Vagina (tissue), 2 donors: ENCODE measurements at regions not wholly inside any gene's neighbourhood (a gene's known extent, or its start where the extent isn't known, plus 50 kb on each side); places are given as distances from the start of the nearest gene placed in this dataset.

Experiments used
- CTCF ChIP-seq, 3 experiments: fragments of 450-650 bp in 2 of 3; fragments of 200-600 bp in 1 of 3; sonication (generic) in 1 of 3; IDR thresholded peaks; one replicate each; pipeline ENCODE4 v1.5.1; 2017 to 2019; ENCODE audit warnings: antibody characterized with exemption in 3 of 3, mild to moderate bottlenecking in 2 of 3, moderate library complexity in 2 of 3
- POLR2A ChIP-seq, 2 donors: fragments of 450-650 bp; IDR thresholded peaks; one replicate each; pipeline ENCODE4 v1.6.1; 2017; ENCODE audit warnings: antibody characterized with exemption in 2 of 2, mild to moderate bottlenecking in 2 of 2, moderate library complexity in 2 of 2
- POLR2AphosphoS5 ChIP-seq, 2 donors: sonication (generic); formaldehyde crosslinking; IDR thresholded peaks; one replicate each; pipeline ENCODE4 v1.9.0; 2017; ENCODE audit warnings: antibody characterized with exemption in 2 of 2, mild to moderate bottlenecking in 2 of 2, low read depth in 1 of 2; ENCODE audit not compliant: insufficient read depth in 1 of 2

DNA sequence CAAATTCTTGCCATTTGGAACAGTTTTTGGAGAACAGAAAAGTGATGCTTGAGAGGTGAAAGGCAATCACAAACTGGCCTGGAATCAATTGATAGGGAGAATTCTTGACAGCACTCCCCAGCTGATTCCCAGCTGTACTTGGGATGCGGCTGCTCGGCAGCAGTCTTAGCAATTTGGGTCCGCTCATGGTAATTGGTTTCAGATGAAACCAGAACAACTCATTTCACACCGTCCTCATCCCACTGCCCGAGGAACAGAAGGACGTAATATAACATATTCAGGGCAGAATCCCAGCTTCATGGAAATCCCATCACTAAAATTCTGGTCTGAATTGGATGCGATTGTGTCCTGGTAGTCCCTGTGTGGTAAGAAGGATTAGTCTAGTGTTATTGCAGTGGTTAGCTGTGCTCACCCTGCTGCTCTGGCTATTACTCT lies 223.3 kb upstream of the FERD3L start:
- no peak for TF ChIP-seq CTCF (IDR thresholded peaks at IDR 0.05)
- TF ChIP-seq POLR2AphosphoS5 (IDR thresholded peaks at IDR 0.05; ENCODE audit: insufficient read depth in 1 of 2, low read depth in 1 of 2), result no peak
- TF ChIP-seq POLR2A (IDR thresholded peaks at IDR 0.05), result no peak
